Lower leg skin (tissue), 3 donors: ENCODE measurements at regions not wholly inside any gene's neighbourhood (a gene's known extent, or its start where the extent isn't known, plus 50 kb on each side); places are given as distances from the start of the nearest gene placed in this dataset.

Source experiments
- CTCF ChIP-seq, 3 donors: fragments of 450-650 bp; IDR thresholded peaks; one replicate each; pipeline ENCODE4 v1.5.1; 2016; ENCODE audit warnings: antibody characterized with exemption in 3 of 3, mild to moderate bottlenecking in 3 of 3, moderate library complexity in 2 of 3
- POLR2A ChIP-seq, 2 donors: fragments of 450-650 bp; IDR thresholded peaks; one replicate each; pipeline ENCODE4 v1.6.1; 2016 to 2017; ENCODE audit warnings: antibody characterized with exemption in 2 of 2, mild to moderate bottlenecking in 1 of 2, moderate library complexity in 1 of 2

GRCh38 chr4:187181054-187181453 lies 457.4 kb upstream of the FAT1 start:
- TF ChIP-seq CTCF (IDR thresholded peaks at IDR 0.05), result no peak
- no peak for TF ChIP-seq POLR2A (IDR thresholded peaks at IDR 0.05)
